ENCODE measurements at regions not wholly inside any gene's neighbourhood (a gene's known extent, or its start where the extent isn't known, plus 50 kb on each side); places are given as distances from the start of the nearest gene placed in this dataset.

DNA sequence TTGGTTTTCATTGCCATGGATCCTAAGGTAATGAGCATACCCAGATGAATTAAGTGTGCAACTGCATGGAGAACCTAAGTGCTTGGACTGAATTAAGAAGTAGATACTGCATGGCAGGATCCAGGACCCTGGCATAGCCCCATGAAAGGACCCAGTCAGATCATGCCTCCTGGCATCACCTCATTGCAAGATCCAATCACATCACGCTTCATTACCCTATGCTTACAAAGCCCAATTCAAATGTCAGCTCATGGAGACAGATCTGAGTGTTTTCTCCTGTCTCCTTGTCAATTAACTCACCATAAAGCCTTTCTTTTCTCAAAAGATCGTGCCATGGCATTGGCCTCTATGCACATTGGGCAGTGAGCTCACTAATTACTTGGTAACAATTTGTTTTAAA is 519.8 kb upstream of the ZNF804A start:
- Histone ChIP-seq H3K4me1 (no peaks in the 10 kb centered on the region), H3K27me3 (no peaks in the 10 kb centered on the region), H3K4me3 (ENCODE audit: low read depth, low read length) (no peak overlapping the region), H3K9me3 (no peaks in the 10 kb centered on the region), H3K36me3 (no peaks in the 10 kb centered on the region)
- DNase-seq, result no peak
- TF ChIP-seq CTCF (IDR thresholded peaks at IDR 0.05; ENCODE audit: low read depth, low read length), result no peak

GRCh38 chr2:184091456-184091855 is 506.9 kb upstream of the ZNF804A start:
- Histone ChIP-seq H3K9me3 (no peaks in the 10 kb centered on the region), H3K36me3 (no peaks in the 10 kb centered on the region), H3K4me1 (no peaks in the 10 kb centered on the region), H3K27me3 (no peaks in the 10 kb centered on the region), H3K4me3 (ENCODE audit: low read depth, low read length) (no peak overlapping the region)
- DNase-seq, result no peak
- no peak for TF ChIP-seq CTCF (IDR thresholded peaks at IDR 0.05; ENCODE audit: low read depth, low read length)

- DNase-seq, result no peak
- H3K4me1 ChIP-seq, result no peaks in the 10 kb centered on the region
- no peaks in the 10 kb centered on the region for H3K9me3 ChIP-seq
- no peaks in the 10 kb centered on the region for H3K36me3 ChIP-seq
- no peak overlapping the region for H3K4me3 ChIP-seq (ENCODE audit: low read depth, low read length)
- no peak for TF ChIP-seq CTCF (IDR thresholded peaks at IDR 0.05; ENCODE audit: low read depth, low read length)
- H3K27me3 ChIP-seq, result no peaks in the 10 kb centered on the region
Measured at GRCh38 chr2:184113696-184114403, 484.5 kb upstream of the ZNF804A start.

- Histone ChIP-seq H3K4me3 (ENCODE audit: low read depth, low read length) (no peak overlapping the region), H3K36me3 (no peaks in the 10 kb centered on the region), H3K9me3 (no peaks in the 10 kb centered on the region), H3K27me3 (no peaks in the 10 kb centered on the region), H3K4me1 (no peaks in the 10 kb centered on the region)
- no peak for TF ChIP-seq CTCF (IDR thresholded peaks at IDR 0.05; ENCODE audit: low read depth, low read length)
- no peak for DNase-seq
Measured at GRCh38 chr2:184114439-184114838, 483.9 kb upstream of the ZNF804A start.

DNA sequence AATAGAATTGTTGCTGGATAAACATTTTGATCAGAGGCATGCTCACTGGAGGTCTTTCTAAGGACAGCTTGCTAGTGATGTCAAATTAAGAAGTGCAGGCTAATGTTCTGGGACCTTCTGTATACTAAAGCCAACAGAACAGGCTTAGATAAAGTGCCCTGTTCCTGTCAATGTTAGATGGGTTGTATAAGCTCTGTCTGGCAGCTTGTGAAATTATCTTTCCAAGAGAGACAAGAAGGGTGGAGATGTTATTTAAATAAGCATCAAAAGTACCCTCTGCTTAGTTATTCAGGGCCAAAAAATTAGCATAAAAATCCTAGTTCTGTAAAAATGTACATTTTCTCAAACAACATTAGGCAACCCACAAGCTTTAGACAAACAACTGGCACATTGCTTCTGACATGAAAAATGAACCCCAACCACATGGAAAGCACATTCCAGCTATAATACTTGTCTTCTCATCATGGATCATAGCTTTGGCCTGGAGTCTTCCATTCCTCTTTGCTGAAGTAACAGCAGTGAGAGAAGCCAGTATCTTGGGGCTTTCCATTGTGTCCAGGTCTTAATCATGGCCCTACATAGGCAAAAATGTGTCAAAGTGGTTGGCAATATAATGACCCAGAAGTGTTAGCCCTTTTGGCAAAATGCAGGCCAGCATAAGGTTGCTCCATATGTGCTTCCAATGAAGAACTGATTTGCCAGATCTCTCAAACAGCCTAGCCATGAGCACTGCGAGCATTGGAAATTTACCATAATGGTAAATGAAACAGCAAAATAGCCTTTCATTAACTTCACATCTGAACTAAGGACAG is 478.1 kb upstream of the ZNF804A start:
- no peaks in the 10 kb centered on the region for H3K36me3 ChIP-seq
- no peaks in the 10 kb centered on the region for H3K9me3 ChIP-seq
- no peaks in the 10 kb centered on the region for H3K27me3 ChIP-seq
- no peak overlapping the region for H3K4me3 ChIP-seq (ENCODE audit: low read depth, low read length)
- TF ChIP-seq CTCF (IDR thresholded peaks at IDR 0.05; ENCODE audit: low read depth, low read length), result no peak
- no peaks in the 10 kb centered on the region for H3K4me1 ChIP-seq
- no peak for DNase-seq

GRCh38 chr2:184125867-184126266 is 472.5 kb upstream of the ZNF804A start:
- H3K4me3 ChIP-seq (ENCODE audit: low read depth, low read length), result no peak overlapping the region
- no peaks in the 10 kb centered on the region for H3K27me3 ChIP-seq
- H3K4me1 ChIP-seq, result no peaks in the 10 kb centered on the region
- DNase-seq, result no peak
- TF ChIP-seq CTCF (IDR thresholded peaks at IDR 0.05; ENCODE audit: low read depth, low read length), result no peak
- no peaks in the 10 kb centered on the region for H3K9me3 ChIP-seq
- no peaks in the 10 kb centered on the region for H3K36me3 ChIP-seq
